Left renal cortex interstitium (tissue), 4 donors: ENCODE measurements at regions not wholly inside any gene's neighbourhood (a gene's known extent, or its start where the extent isn't known, plus 50 kb on each side); places are given as distances from the start of the nearest gene placed in this dataset.

ENCODE experiments used
- DNase-seq, 4 donors: peaks; one replicate each; pipeline ENCODE4 v3.0.0-alpha.2; 2013; ENCODE audit warnings: low read depth in 4 of 4, low spot score in 2 of 4, missing footprints in 1 of 4

DNA sequence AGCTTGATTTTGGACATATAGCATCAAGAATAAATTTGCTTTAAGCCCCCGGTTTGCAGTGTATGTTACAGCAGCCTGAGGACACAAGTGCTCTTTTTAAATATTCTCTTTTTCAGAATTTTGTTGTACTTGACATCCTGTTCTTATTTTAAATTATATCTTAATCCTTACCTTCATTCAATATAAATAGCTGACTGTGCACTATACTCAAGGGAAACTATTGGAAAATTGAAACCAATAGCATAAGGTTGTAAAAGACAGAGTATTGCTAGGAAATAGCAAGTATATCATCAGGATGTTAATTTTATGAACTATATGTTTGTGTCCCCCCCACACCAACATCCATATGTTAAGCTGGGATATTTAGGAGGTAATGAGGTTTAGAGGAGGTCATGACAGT is 120.4 kb upstream of the CDH10 start:
- DNase-seq: no peak

DNA sequence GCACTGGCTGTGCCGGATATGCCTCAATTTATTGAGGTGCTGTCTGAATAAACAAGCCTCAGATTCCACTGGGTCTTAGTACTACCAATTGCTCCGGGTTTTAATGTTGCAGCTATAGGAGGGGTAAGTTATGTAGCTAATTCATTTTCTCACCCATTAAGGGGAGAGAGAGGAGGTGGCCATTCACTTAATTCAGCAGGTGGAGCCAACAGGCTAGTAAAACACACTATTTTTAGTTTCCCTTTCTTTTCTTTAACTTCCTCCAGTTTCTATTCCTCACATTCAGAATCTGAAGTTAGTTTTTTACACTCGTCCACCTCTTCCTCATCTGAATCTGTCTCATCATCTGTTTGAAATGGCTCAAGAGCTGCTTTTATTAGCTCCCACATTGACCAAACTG is 105.6 kb upstream of the CDH10 start:
- DNase-seq: no peak

DNA sequence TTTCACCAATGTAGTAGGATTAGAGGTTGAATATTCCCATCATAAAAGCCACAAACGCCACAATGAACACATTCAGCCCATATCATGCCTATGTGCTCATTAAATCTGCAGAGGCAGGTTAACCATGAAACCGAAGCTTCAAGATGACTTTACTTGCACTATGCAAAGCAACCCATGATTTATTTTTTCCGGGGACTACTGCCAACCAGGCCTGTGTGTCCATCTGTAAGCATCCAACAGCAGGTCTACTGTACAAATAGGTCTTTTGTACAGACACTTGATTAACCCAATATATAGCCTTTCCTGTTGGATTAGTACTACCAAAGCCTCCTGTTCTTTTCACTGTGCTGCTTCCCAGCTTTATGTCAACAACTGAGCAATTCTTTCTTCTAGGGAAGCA is 104.9 kb upstream of the CDH10 start:
- no peak for DNase-seq

DNA sequence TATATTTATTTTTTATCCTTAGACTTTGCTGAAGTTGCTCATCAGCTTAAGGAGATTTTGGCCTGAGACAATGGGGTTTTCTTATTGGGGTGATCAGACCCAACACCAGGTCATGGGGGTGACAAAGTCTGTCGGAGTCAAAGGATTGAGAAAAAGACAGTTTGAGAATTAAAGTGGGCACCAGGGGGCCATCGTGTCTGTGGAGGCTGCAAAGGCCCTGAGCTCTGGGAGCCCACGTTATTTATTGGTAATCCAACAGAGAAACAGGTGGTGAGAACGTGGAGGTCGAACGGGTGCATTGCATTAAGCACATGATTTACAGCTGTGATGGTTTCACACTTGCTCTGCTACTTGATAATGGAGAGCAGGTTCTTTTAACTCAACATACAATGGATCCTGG is 102.5 kb upstream of the CDH10 start:
- no peak for DNase-seq

DNA sequence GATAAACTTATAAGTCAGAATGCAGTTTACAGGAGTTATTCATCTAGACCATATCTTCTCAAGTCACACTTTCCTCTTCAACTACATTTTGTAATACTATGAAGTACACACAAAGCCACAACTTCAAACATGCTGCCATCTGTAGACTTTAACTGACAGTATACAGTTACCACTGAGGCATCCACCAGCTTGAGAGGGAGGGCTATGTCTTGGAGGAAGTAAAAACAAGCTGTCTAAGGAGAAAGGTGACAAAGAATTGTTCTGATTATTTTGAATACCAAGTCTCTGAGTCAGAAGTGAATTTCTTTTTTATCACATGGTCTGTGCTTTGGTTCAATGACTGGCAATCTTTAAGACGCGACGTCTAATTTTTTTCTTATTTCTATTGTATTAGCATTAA is 97.6 kb upstream of the CDH10 start:
- DNase-seq: no peak

DNA sequence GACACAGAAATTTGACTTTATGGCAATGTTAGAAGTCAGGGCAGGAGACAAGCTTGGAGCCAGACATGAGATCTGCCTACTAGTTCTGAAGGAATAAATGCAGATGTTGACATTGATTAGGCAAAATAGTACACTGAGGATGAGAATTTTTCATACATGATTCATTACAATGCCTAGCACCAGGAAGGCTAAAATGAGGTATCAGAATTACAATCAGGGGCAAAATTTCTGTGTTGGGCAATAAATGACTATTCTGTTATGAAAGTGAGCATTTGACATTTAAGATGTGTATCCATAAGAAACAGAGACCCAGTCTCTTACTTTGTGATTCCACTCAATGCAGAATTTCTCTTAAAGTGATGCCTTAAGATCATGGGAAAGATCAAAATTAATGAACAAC is 92.4 kb upstream of the CDH10 start:
- no peak for DNase-seq

DNA sequence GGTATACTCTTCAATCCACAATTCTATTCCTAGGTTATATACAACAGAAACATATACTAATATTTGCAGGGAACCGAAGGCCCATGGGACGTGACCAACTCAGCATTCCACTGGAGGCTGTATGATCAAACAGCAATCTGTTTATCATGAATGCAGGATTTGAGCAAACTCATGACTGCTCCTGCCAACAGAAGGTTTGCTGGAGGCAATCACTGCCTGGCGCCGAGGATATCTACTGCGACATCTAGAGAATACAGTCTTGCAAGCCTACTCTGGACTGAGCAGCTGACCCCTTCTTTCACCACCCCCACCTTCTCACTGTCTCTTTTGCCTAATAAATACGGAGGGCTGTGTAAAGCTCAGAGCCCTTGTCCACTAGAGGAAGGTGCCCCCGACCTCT is 90.5 kb upstream of the CDH10 start:
- no peak for DNase-seq

DNA sequence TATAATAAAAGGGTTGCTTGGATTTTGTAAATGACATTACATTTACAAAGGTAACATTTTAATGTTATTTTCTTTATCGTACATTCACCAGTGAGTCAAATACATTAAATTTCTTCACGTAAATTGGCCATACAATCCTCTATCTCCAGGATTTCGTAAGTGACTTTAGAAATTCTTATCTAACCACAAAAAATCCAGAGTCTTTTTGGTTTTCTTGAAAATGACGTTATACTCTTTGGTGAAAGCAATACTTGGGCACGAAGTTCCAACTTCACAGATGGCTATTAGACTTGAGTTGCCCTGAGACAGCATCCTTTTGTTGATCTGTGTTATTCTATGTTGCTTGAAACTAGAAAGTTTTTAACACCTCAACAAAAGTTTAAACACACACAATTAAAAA is 87.4 kb upstream of the CDH10 start:
- DNase-seq: no peak

DNA sequence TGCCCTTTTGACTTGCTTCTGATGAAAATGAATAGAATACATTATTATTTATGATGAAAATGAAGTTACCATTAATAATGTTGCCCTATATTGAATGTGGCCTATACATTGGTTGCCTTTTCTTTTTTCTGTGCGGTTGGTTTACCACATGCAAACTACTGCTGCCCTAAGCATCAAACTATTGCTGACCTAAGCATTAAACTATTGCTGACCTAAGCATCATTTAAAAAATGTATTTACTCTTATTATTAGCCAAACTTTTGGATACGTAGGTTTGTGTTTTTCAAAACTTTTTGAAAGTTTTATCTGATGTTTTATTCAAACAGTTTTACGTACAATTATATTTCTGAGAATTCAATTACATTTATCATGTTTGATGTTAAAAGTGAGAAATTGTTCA is 76.0 kb upstream of the CDH10 start:
- DNase-seq: no peak

DNA sequence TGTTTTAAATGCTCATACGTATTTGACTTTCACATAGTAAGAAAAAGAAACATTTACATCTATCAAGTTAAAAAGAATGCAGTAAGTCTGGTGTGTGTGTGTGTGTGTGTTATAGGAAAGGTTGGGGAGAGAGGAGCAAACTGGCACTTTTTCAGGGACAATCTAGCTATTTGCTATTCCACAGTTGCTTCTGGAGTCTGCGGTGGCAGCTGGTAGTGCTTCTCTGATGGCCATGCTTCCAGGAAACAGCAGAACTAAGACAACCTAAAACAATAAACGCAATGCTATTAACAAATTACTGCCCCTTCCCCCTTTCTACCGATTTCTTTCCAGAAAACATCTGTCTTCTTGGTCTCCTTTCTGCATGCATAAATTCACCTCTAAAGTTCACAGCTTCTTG is 70.0 kb upstream of the CDH10 start:
- DNase-seq: no peak

DNA sequence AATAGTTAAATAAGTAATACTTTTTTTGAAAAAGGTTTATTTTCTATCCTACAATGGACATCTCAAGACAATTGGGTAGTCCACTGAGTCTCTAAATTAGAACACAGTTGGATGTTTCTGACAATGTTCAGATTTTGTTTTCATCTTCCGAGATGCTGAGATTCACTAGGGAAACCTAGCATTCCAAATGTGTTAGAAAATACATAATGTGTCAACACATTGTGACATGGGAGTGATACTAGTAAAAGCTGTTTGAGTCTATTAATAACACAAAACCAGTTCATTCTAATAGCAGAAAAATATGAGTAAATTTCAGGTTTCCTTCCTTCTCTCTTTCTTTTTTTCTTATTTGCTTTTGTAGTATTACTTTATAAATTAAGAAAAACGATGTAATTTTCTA is 68.2 kb upstream of the CDH10 start:
- no peak for DNase-seq

DNA sequence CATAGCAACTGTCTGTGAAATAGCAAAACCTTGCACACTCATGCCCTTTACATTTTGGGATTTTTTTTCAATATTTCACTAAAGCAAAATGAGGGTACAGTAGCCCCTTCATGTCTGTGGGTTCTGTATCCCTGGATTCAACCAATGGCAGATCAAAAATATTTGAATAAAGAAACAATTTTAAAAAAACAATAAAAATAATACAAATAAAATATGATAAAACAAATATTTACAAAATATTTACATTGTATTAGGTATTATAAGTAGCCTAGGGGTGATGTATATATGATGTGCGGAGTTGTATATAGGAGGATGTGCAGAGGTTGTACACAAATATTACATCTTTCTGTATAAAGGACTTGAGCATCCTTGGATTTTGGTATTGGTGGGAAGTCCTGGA is 67.3 kb upstream of the CDH10 start:
- DNase-seq: no peak

DNA sequence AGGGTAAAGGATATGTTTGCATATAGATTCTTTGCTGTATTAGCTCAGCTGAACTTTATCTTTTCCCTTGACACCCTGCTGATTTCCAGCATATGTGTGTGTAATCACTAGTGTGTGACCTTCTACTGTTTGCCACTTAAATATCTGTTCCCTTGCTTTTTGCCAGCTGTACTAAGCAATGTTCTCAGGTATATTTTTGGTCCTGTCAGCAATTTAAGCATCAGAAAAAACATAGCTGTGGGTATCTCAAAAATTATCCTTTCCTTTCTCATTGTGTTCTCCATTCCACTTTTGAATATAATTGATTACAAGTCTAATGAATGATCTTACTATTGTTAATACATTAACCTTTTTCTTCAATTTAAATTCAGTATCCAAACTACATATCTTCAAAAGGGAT is 59.2 kb upstream of the CDH10 start:
- no peak for DNase-seq
